ENCODE measurements at regions not wholly inside any gene's neighbourhood (a gene's known extent, or its start where the extent isn't known, plus 50 kb on each side); places are given as distances from the start of the nearest gene placed in this dataset.
"Not testable (repeated sequence)": the region's sequence is repeated elsewhere in the genome, so short reads cannot be mapped to it uniquely, and the experiment has no call there.

DNA sequence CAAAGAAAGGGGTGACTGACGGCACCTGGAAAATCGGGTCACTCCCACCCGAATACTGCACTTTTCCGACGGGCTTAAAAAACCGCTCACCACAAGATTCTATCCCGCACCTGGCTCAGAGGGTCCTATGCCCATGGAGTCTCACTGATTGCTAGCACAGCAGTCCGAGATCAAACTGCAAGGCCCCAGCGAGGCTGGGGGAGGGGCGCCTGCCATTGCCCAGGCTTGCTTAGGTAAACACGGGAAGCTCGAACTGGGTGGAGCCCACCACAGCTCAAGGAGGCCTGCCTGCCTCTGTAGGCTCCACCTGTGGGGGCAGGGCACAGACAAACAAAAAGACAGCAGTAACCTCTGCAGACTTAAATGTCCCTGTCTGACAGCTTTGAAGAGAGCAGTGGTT is 327.0 kb upstream of the MEIS2 start:
- DNase-seq = not testable (repeated sequence)

- no peak for DNase-seq
Measured at GRCh38 chr15:37446921-37447320, 346.6 kb upstream of the MEIS2 start.

DNA sequence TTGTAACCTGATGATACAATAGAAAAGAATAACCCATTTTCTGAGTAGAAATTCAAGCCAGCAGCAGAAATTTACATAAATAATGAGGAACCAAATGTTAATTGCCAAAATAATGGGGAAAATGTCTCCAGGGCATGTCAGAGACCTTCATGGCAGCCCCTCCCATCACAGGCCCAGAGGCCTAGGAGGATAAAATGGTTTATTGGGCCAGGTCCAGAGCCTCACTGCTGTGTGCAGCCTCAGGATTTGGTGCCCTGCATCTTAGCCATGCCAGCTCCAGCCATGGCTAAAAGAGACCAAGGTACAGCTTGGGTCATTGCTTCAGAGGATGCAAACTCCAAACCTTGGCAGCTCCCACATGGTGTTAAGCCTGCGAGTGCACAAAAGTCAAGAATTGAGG is 352.1 kb upstream of the MEIS2 start:
- no peak for DNase-seq

DNA sequence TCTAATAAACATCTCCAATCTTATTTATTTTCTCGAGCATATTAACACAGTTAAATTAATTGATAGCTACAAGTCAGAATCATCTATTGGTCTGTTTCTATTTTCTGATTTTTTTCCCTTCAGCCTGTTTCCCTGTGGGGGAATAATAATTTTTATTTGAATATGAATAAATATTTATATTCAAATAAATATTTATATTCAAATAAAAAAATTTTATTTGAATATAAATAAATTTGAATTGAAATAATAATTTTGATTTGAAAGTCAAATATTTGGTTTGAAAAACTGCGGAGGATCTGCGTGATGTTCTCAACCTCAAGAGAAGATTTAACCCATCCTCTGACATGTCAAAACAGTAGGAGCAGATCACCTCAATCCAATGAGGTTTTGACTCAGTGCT is 380.1 kb upstream of the MEIS2 start:
- DNase-seq = no peak

DNA sequence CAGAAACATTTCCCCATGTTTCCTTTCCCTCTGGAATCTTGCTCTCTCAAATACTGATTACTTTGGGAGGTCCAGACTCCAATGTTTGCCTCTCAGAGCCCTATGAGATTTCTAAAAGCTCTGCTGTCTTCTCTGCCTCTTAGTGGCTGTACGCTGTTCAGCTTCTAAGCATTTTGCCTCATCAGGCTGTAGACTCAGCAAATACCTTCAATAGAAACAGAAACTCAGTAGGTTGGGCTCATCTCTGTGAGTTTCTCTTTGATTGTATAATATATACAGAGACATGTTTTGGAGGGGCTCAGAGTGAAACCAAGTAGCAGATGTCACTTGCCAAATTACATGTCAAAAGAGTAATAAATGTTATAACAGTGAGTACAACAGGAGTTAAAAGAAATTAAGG is 380.8 kb upstream of the MEIS2 start:
- no peak for DNase-seq

DNA sequence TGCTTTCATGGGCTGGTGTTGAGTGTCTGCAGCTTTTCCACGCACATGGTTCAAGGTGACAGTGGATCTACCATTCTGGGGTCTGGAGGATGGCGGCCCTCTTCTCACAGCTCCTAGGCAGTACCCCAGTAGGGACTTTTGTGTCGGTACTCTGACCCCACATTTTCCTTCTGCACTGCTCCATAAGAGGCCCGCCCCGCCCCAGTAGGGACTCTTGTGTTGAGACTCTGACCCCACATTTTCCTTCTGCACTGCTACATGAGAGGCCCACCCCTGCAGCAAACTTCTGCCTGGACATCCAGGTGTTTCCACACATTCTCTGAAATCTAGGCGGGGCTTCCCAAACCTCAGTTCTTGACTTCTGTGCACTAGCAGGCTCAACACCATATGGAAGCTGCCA is 383.4 kb upstream of the MEIS2 start:
- no peak for DNase-seq

GRCh38 chr15:37485056-37485455 is 384.7 kb upstream of the MEIS2 start:
- no peak for DNase-seq

GRCh38 chr15:37490707-37491106 is 390.4 kb upstream of the MEIS2 start:
- DNase-seq = no peak

GRCh38 chr15:37516621-37517020 is 416.3 kb upstream of the MEIS2 start:
- DNase-seq = no peak

GRCh38 chr15:37517191-37517895 is 417.0 kb upstream of the MEIS2 start:
- DNase-seq = no peak

GRCh38 chr15:37518436-37518835 is 416.0 kb upstream of the TMCO5A start:
- DNase-seq = no peak

DNA sequence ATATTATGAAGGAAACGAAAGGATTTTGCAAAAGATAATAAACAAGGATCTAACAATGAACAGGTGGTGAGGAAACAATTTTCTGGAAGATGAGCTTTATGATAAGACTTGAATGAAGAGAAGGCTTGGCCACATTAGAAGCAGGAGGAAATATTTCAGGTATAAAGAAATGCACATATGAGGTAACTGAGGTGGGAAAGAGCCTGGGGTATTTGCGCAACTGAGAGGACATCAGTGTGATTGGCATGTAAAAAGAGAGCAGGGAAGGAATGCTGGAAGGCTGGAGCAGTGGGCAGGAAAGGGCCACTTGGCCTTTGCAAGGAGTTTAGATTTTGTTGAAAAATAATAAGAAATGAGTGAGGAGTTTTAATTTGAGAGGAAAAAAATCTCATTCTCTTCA is 414.4 kb upstream of the TMCO5A start:
- no peak for DNase-seq

DNA sequence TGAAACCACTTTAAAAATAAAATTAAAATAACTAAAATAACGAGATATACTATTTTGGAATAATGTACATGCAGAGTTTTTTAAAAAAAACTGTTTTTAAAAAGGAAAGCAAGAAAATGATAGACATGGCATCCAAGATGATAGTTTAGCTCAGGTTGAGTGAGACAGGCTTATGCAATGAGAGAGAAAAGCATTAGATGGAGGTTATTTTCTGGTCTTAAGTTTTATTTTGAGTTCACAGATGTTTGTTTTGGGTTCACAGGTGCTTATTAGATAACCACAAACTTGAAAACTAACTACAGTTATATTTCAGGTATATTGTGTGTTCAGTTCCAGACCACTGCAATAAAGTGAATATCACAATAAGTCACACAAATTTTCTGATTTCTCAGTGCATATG is 413.6 kb upstream of the TMCO5A start:
- no peak for DNase-seq

GRCh38 chr15:37524601-37525000 is 409.8 kb upstream of the TMCO5A start:
- DNase-seq = no peak

- no peak for DNase-seq
Measured at GRCh38 chr15:37528432-37528831, 406.0 kb upstream of the TMCO5A start.

- no peak for DNase-seq
Measured at GRCh38 chr15:37536967-37537605, 397.4 kb upstream of the TMCO5A start.

DNA sequence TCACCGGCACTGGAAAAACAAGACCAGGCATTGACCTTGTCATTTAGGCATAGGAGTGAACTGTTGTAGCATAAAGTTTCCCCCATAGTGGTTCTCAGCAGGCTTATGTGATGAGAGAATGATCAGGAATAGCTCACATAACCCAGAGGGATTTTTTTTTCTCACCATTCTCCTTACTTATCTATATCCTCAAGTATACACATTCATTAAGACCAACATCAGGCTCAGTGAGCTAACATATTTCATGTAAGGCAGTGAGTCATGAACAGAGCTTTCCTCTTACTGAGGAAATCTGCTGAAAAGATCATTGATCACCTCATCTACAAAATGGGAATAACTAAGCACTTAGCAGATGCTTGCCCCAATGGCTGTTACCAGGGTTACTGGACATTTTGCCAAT is 396.6 kb upstream of the TMCO5A start:
- DNase-seq = no peak

DNA sequence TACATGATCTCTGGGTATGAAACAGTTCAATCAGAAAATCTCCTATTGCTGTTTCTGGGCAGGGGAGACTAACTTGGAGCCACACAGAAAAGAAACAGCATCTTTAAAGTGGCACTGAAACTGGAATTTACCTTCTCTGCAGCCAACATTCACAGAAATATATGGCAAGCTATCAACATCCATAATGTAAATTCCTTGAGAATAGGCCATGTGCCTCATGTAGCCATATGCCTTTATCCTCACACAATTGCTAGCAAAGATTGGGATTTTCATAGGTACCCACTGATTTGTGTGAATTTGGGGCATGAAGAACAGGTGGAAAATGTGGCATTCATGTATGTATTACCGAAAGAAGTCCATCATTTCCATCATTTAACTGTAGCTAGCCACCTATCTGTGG is 386.3 kb upstream of the TMCO5A start:
- DNase-seq = no peak

GRCh38 chr15:37550360-37551024 is 383.9 kb upstream of the TMCO5A start:
- no peak for DNase-seq

GRCh38 chr15:37572401-37572800 is 362.0 kb upstream of the TMCO5A start:
- DNase-seq = no peak

GRCh38 chr15:37574985-37575384 is 359.5 kb upstream of the TMCO5A start:
- no peak for DNase-seq

DNA sequence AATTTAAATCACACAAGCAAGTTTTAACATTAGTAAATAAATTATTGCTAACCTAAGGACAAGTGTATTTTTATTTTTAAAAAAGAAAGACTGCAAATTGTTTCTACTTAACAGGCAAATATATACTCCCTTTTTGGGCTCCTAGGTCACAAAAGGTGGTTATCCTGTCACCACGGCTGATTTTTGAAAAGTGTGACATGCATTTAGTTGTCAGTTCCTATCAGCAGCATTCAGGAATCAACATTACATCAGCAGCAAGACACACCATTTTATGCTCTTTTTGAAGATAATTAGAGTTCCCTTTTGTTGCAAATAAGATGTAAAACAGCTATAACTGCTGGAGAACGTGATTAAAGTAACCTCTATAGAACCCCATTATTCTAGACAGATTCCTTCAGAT is 357.5 kb upstream of the TMCO5A start:
- DNase-seq = no peak

DNA sequence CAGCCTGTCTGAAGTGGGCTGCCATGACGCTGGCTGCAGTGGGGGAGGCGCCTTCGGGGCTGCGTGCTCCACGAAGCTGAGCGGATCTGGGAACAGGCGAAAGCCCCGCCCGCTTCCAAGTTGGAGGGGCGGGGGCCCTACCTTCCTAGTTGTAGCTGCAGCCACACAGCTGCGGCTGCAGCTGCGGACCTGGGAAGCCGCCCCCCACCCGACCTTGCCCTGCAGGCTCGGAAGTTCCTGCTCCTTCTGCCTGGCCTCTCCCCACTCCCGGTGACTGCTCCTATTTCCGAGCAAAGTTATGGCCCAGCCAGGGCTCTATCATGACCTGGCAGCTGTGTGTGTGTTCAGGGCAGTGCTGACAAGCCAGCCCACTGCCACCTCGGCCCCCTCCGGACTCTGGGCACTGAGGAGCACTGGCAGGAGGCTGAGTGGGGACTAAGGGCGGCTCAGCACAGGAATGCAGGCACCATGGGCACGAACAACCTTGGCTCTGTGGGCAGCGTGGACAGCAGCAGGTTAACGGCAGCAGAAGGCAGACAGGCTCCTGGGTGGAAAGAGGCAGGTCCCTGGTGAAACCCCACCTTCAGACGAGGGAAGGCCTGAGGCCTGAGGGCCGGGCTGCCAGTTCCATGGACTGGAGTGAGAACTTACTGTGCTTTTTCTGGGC is 352.4 kb upstream of the TMCO5A start:
- DNase-seq = no peak

- DNase-seq = no peak
Measured at GRCh38 chr15:37582852-37583251, 351.6 kb upstream of the TMCO5A start.
